Transverse colon (tissue), 4 donors: ENCODE measurements at regions not wholly inside any gene's neighbourhood (a gene's known extent, or its start where the extent isn't known, plus 50 kb on each side); places are given as distances from the start of the nearest gene placed in this dataset.

Experiments
- DNase-seq: peaks from one replicate; pipeline ENCODE4 v3.0.0-alpha.2; 2019
- H3K27ac ChIP-seq, 4 donors: fragments of 200-600 bp; sonication (generic); 2 replicates each; pipeline ENCODE4 v1.5.1; 2016 to 2018; ENCODE audit warnings: inconsistent platforms in 4 of 4
- H3K27me3 ChIP-seq: fragments of 200-600 bp; sonication (generic); 2 replicates; pipeline ENCODE4 v1.5.1; 2017; ENCODE audit warnings: inconsistent platforms
- H3K36me3 ChIP-seq, 4 donors: fragments of 200-600 bp; sonication (generic); 2 replicates each; pipeline ENCODE4 v1.5.1; 2017 to 2019; ENCODE audit warnings: inconsistent platforms in 4 of 4
- H3K4me1 ChIP-seq, 4 donors: fragments of 200-600 bp; sonication (generic); 2 replicates each; pipeline ENCODE4 v1.5.1; 2017 to 2020; ENCODE audit warnings: inconsistent platforms in 4 of 4
- H3K4me3 ChIP-seq, 4 donors: fragments of 200-600 bp; sonication (generic); 1 replicate in 1 of 4; 2 replicates in 3 of 4; pipeline versions ENCODE4 v1.5.1 to v1.6.1; 2017 to 2019; ENCODE audit warnings: inconsistent platforms in 4 of 4
- H3K9me3 ChIP-seq, 2 donors: fragments of 200-600 bp; sonication (generic); 2 replicates each; pipeline ENCODE4 v1.5.1; 2017 to 2019; ENCODE audit warnings: inconsistent platforms in 2 of 2
- EP300 ChIP-seq: sonication (generic); formaldehyde crosslinking; IDR thresholded peaks from one replicate; pipeline ENCODE4 v1.6.1; 2017; ENCODE audit warnings: antibody characterized with exemption, low read depth
- POLR2A ChIP-seq: fragments of 450-650 bp; IDR thresholded peaks from one replicate; pipeline ENCODE4 v1.6.1; 2016; ENCODE audit warnings: antibody characterized with exemption, mild to moderate bottlenecking, moderate library complexity
- POLR2AphosphoS5 ChIP-seq, 3 donors: sonication (generic); formaldehyde crosslinking; IDR thresholded peaks; one replicate each; pipeline ENCODE4 v1.6.1; 2016; ENCODE audit warnings: antibody characterized with exemption in 3 of 3
- WGBS, 2 donors: methylation state at CpG; one replicate each; pipeline ENCODE4 v1.1.5; 2018; ENCODE audit warnings: low coverage in 1 of 2; 5-methylcytosine and 5-hydroxymethylcytosine counted together
- in situ Hi-C, 4 donors: fragments of 200-750 bp; cut with MboI; loops; one replicate each; pipeline versions ENCODE4 v1.15.0 to v1.15.1; 2017; ENCODE audit warnings: low sequenced_read_pairs in 3 of 4, low pct_ligation_motif_present in 1 of 4, low pct_unique_long_range_greater_than_20kb in 1 of 4
- intact Hi-C: fragments of 100-400 bp; cut with DNase I; formaldehyde crosslinking; loops from one replicate; pipeline ENCODE4 v1.15.1; 2023; ENCODE audit warnings: low total_unique reads
- TF ChIP-seq, protein P1 (sequence below), 5 experiments: fragments of 200-600 bp in 3 of 5; fragments of 450-650 bp in 2 of 5; sonication (generic) in 3 of 5; IDR thresholded peaks; 1 replicate in 2 of 5; 2 replicates in 3 of 5; pipeline ENCODE4 v1.5.1; 2016 to 2017; ENCODE audit warnings: antibody characterized with exemption in 5 of 5, inconsistent platforms in 3 of 5, mild to moderate bottlenecking in 2 of 5, moderate library complexity in 1 of 5

DNA sequence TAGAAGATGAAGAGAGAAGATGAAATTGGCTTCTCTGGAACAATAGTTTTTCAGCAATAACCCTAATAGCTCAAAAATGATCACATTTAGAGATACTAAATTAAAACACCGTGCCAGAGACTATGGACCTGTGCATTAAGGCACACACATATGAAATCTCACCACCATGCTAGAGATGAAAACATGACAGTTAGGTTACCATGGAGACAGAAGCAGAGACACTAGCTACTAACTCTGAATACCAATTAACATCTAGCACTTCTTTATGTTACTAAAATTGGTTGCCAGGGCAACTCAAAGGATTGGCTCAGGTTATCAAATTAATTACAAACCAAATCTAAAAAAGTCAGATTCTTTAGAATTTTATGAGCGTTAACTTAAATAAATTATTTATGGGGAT lies 337.7 kb downstream of the PLK2 start:
- H3K27me3 ChIP-seq, result no peaks in the 10 kb centered on the region
- H3K36me3 ChIP-seq, result no peaks in the 10 kb centered on the region
- in situ Hi-C loops (no loop called here), intact Hi-C loops (no loop called here)
- no peak overlapping the region for H3K4me3 ChIP-seq
- H3K9me3 ChIP-seq, result no peaks in the 10 kb centered on the region
- H3K4me1 ChIP-seq, result no peaks in the 10 kb centered on the region
- 80 to 81% methylated on average over 1 to 2 of the region's 2 CpGs for WGBS, 2 donors
- TF ChIP-seq POLR2AphosphoS5 (IDR thresholded peaks at IDR 0.05), result no peak
- TF ChIP-seq, protein P1, sequence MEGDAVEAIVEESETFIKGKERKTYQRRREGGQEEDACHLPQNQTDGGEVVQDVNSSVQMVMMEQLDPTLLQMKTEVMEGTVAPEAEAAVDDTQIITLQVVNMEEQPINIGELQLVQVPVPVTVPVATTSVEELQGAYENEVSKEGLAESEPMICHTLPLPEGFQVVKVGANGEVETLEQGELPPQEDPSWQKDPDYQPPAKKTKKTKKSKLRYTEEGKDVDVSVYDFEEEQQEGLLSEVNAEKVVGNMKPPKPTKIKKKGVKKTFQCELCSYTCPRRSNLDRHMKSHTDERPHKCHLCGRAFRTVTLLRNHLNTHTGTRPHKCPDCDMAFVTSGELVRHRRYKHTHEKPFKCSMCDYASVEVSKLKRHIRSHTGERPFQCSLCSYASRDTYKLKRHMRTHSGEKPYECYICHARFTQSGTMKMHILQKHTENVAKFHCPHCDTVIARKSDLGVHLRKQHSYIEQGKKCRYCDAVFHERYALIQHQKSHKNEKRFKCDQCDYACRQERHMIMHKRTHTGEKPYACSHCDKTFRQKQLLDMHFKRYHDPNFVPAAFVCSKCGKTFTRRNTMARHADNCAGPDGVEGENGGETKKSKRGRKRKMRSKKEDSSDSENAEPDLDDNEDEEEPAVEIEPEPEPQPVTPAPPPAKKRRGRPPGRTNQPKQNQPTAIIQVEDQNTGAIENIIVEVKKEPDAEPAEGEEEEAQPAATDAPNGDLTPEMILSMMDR (IDR thresholded peaks at IDR 0.05), result no peak
- TF ChIP-seq EP300, result no peak
- TF ChIP-seq POLR2A, result no peak
- DNase-seq, result no peak
- H3K27ac ChIP-seq, result no peak overlapping the region

GRCh38 chr5:58121391-58121790 lies 338.5 kb downstream of the PLK2 start:
- no peak overlapping the region for H3K27ac ChIP-seq
- intact Hi-C loops, result no loop called here
- DNase-seq, result no peak
- in situ Hi-C loops, result no loop called here
- no peaks in the 10 kb centered on the region for H3K4me1 ChIP-seq
- TF ChIP-seq, protein P1 (IDR thresholded peaks at IDR 0.05), result no peak
- TF ChIP-seq POLR2A (no peak), EP300 (no peak), POLR2AphosphoS5 (IDR thresholded peaks at IDR 0.05) (no peak)
- H3K36me3 ChIP-seq, result no peaks in the 10 kb centered on the region
- 76 to 79% methylated on average over 2 of the region's 2 CpGs for WGBS, 2 donors
- no peaks in the 10 kb centered on the region for H3K27me3 ChIP-seq
- H3K9me3 ChIP-seq, result no peaks in the 10 kb centered on the region
- H3K4me3 ChIP-seq, result no peak overlapping the region

DNA sequence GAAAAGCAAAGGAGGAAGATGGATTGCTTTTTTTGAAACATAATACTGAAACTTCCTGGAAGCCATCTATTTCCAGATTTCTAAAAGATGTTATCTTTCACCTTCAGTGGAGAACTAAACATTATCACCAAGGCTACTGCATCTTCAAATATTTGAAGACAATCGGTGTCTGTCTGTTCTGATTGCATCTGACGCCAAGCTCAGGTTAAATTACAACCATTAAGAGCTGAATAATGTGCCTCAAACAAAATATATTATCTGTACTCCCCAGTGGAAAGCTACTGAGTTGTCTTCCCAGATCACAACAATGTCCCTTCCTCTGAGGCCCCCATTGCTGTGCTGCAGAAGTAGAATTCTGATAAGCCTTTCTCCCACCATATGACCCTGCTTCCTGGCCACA lies 342.3 kb downstream of the PLK2 start:
- Histone ChIP-seq H3K4me1 (no peaks in the 10 kb centered on the region), H3K27ac (no peak overlapping the region), H3K36me3 (no peaks in the 10 kb centered on the region), H3K27me3 (no peaks in the 10 kb centered on the region), H3K4me3 (no peak overlapping the region), H3K9me3 (no peaks in the 10 kb centered on the region)
- TF ChIP-seq, protein P1 (IDR thresholded peaks at IDR 0.05), result no peak
- TF ChIP-seq EP300 (no peak), POLR2AphosphoS5 (IDR thresholded peaks at IDR 0.05) (no peak), POLR2A (no peak)
- DNase-seq, result no peak
- intact Hi-C loops, result no loop called here
- WGBS, 2 donors, result 17 to 24% methylated on average over 2 of the region's 2 CpGs
- in situ Hi-C loops, result no loop called here

- Histone ChIP-seq H3K36me3 (no peaks in the 10 kb centered on the region), H3K4me1 (no peaks in the 10 kb centered on the region), H3K27me3 (no peaks in the 10 kb centered on the region), H3K27ac (no peak overlapping the region), H3K9me3 (no peaks in the 10 kb centered on the region), H3K4me3 (no peak overlapping the region)
- WGBS, 2 donors, result 67 to 84% methylated on average over 3 of the region's 3 CpGs
- intact Hi-C loops (no loop called here), in situ Hi-C loops (no loop called here)
- no peak for DNase-seq
- TF ChIP-seq EP300, result no peak
- TF ChIP-seq, protein P1 (IDR thresholded peaks at IDR 0.05), result no peak
- TF ChIP-seq POLR2AphosphoS5 (IDR thresholded peaks at IDR 0.05), result no peak
- no peak for TF ChIP-seq POLR2A
These were observed 343.5 kb downstream of the PLK2 start for GRCh38 chr5:58116346-58116745.
